KMS-11 (cell line): ENCODE measurements at regions not wholly inside any gene's neighbourhood (a gene's known extent, or its start where the extent isn't known, plus 50 kb on each side); places are given as distances from the start of the nearest gene placed in this dataset.
"Not testable (repeated sequence)": the region's sequence is repeated elsewhere in the genome, so short reads cannot be mapped to it uniquely, and the experiment has no call there.

Experiments used
- H2AFZ ChIP-seq: fragments of 200-600 bp; sonication (generic); 2 replicates; pipeline ENCODE4 v1.6.1; 2016; ENCODE audit warnings: antibody characterized with exemption, mixed run types, low read depth
- H3K27ac ChIP-seq: fragments of 200-600 bp; sonication (generic); 2 replicates; pipeline ENCODE4 v1.6.1; 2016; ENCODE audit warnings: mild to moderate bottlenecking, mixed run types
- H3K27me3 ChIP-seq: fragments of 200-600 bp; sonication (generic); 2 replicates; pipeline ENCODE4 v1.6.1; 2017; ENCODE audit warnings: mild to moderate bottlenecking, low read depth, mixed run types, moderate library complexity; ENCODE audit not compliant: insufficient read depth
- H3K36me3 ChIP-seq: fragments of 200-600 bp; sonication (generic); 2 replicates; pipeline ENCODE4 v1.6.1; 2017; ENCODE audit warnings: mild to moderate bottlenecking, mixed run types; ENCODE audit not compliant: insufficient read depth
- H3K4me1 ChIP-seq: fragments of 200-600 bp; sonication (generic); 2 replicates; pipeline ENCODE4 v1.6.1; 2016; ENCODE audit warnings: mild to moderate bottlenecking, low read depth, mixed run types; ENCODE audit not compliant: poor library complexity, severe bottlenecking
- H3K4me2 ChIP-seq: fragments of 200-600 bp; sonication (generic); 2 replicates; pipeline ENCODE4 v1.7.0; 2016; ENCODE audit warnings: mild to moderate bottlenecking, mixed run types
- H3K4me3 ChIP-seq: fragments of 200-600 bp; sonication (generic); IDR thresholded peaks from 2 replicates; pipeline ENCODE4 v1.6.1; 2017; ENCODE audit warnings: low read depth, low read length, mixed read lengths; ENCODE audit not compliant: insufficient read depth
- H3K79me2 ChIP-seq: fragments of 200-600 bp; sonication (generic); 2 replicates; pipeline ENCODE4 v1.6.1; 2016; ENCODE audit warnings: low read depth, mixed run types; ENCODE audit not compliant: insufficient read depth
- H3K9ac ChIP-seq: fragments of 200-600 bp; sonication (generic); 2 replicates; pipeline ENCODE4 v1.6.1; 2016; ENCODE audit warnings: mild to moderate bottlenecking, mixed run types
- H4K20me1 ChIP-seq: fragments of 200-600 bp; sonication (generic); 2 replicates; pipeline ENCODE4 v1.6.1; 2016; ENCODE audit warnings: mild to moderate bottlenecking, mixed run types; ENCODE audit not compliant: insufficient read depth

DNA sequence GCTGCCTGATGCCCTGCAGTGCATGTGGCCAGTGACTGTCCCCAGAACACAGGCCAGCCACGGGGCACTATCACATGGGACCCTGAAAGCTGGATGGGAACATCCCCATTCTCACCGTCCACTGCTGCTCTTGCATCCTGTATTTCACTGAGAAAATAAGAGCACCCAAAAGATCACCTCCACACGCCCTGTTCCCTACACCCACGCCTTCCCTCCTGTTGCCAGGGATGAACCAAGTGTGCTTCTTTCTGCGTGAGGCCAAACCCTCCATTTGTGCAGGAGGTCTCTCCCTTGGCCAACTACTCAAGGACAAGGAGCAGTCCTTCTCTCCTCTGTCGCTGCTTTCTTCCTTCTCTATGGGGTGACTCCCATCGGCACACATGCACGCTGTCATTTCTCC, 118.3 kb downstream of the LRRC37A3 start:
- not testable (repeated sequence) for H2AFZ ChIP-seq, H3K27me3 ChIP-seq, H3K4me2 ChIP-seq, H3K79me2 ChIP-seq, H3K27ac ChIP-seq, H4K20me1 ChIP-seq, H3K9ac ChIP-seq, H3K36me3 ChIP-seq, H3K4me1 ChIP-seq, H3K4me3 ChIP-seq

DNA sequence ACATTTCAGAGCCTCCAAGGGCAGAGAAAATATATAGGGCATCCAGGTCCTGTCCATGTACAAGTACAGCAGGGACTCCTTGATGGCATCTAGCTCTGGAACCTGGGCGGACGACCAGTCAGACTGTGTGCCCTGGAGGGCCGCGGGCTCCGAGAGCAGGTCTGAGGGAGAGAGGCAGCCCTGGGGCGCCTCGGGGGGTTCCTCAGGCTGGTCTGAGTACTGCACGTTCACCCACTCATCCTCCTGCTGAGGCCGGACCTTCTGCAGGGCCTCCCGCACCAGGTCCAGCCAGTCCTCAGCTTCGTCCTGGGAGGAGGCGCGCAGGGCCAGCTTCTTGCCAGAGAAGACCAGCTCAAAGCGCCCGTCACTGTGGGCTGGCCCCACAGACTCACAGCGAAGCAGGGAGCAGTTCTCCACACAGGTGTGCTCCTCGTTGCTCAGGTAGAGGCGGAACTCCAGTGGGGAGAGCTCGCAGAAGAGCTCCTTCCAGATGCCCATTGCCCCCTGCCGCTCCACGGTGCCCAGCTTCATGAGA, 118.8 kb downstream of the LRRC37A3 start:
- H3K9ac ChIP-seq, H4K20me1 ChIP-seq, H3K27me3 ChIP-seq, H3K4me3 ChIP-seq, H2AFZ ChIP-seq, H3K27ac ChIP-seq, H3K36me3 ChIP-seq, H3K79me2 ChIP-seq, H3K4me1 ChIP-seq, H3K4me2 ChIP-seq: not testable (repeated sequence)

DNA sequence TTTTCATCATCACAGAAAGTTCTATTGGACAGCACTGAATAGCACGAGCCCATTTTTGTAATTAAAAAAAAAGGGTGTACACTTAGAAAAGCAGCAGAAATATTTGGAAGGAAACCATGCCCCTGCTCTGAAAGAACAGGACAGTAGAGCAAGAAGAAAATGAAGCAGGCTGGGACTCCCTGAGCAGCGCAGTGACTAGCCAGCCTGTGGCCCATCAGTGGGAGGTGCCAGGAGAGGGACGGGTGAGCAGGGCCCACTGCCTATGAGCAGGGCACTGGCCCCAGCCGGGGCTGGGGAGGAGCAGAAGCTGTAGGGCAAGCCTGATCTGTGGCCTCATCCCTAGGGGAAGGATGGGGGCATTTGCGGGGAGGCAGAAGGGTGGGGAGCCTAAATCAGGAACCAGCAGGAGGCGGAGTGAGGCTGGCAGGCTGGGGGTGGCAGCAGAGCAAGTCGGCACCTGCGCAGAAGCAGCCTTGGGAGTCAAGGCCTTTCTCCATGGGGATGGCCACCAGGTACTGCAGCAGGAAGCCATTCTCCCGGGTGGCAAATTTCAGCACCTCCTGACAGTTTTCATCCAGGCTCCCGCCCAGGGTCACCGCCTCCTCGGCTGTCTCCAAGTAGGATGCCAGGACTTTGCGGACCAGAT, 119.6 kb downstream of the LRRC37A3 start:
- H3K27ac ChIP-seq, H3K4me2 ChIP-seq, H3K4me1 ChIP-seq, H2AFZ ChIP-seq, H3K9ac ChIP-seq, H3K4me3 ChIP-seq, H4K20me1 ChIP-seq, H3K36me3 ChIP-seq, H3K79me2 ChIP-seq, H3K27me3 ChIP-seq: not testable (repeated sequence)

DNA sequence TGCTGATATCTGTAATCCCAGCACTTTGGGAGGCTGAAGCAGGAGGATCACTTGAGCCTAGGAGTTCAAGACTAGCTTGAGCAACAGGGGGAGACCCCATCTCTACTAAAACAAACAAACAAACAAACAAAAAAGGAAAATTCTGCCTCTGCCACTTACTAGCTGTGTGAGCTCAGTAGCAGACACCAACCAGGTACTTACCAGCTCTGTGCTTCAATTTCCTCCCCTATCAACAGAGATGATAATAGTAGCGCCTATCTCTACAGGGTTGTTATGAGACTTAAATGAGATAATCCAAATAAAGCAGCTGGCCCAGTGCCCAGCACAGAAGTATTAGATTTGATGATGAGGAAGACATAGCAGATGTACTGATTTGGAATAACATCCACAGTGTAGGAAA, 120.3 kb downstream of the LRRC37A3 start:
- not testable (repeated sequence) for H4K20me1 ChIP-seq, H3K4me2 ChIP-seq, H2AFZ ChIP-seq, H3K27me3 ChIP-seq, H3K9ac ChIP-seq, H3K27ac ChIP-seq, H3K79me2 ChIP-seq, H3K4me1 ChIP-seq, H3K4me3 ChIP-seq, H3K36me3 ChIP-seq

DNA sequence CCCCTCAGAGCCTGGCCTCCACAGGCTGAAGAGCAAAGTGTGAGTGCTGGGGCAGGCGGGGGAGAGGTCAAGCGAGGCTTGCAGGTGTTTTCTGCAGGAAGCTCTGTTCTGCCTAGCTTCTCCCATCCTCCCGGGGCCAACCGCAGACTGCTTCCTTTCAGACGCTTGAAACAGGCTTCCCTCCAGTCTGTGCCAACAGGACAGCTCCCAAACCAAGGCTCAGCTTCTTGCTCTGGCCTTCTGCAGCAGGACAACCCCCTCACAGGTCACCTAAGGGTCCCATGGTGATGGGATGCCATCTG, 120.8 kb downstream of the LRRC37A3 start:
- not testable (repeated sequence) for H3K4me2 ChIP-seq, H3K79me2 ChIP-seq, H3K36me3 ChIP-seq, H3K27me3 ChIP-seq, H4K20me1 ChIP-seq, H2AFZ ChIP-seq, H3K4me3 ChIP-seq, H3K9ac ChIP-seq, H3K27ac ChIP-seq, H3K4me1 ChIP-seq

DNA sequence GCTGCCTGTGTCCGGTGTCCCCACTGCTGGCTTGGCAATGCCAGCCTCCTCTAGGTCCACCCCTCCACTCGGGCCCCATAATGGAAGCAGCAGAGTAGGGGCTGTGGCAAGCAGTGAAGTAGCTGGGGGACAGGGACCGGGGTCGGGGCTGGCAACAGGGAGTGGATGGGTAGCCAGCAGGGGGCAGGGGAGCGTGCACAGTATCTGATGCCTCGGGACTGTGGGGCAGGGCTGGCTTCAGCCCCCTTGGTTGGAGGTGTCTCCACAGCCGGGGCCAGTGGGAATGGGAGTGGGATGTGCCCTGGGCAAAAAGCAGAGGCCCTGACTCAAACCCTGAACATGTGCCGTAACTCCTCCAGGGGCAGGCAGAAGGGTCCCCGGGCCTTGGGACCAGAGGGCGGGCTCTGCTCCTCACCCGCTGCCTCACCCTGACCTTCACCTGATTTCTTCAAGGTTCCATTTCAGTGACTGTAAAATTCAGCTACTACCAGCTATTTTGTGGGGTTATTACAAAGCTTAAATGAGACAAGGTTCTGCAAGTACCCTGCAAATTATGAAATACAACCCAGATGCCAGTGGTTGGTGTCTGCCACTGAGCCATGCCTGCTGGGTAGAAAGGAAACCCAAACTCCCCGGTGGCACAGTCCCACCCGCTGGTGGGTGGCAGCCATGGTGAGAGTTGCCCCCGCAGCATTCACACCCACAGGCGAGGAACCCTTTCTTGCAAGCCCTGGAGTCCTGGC, 121.4 kb downstream of the LRRC37A3 start:
- not testable (repeated sequence) for H3K9ac ChIP-seq, H4K20me1 ChIP-seq, H3K4me1 ChIP-seq, H3K4me2 ChIP-seq, H2AFZ ChIP-seq, H3K27me3 ChIP-seq, H3K4me3 ChIP-seq, H3K27ac ChIP-seq, H3K79me2 ChIP-seq, H3K36me3 ChIP-seq

DNA sequence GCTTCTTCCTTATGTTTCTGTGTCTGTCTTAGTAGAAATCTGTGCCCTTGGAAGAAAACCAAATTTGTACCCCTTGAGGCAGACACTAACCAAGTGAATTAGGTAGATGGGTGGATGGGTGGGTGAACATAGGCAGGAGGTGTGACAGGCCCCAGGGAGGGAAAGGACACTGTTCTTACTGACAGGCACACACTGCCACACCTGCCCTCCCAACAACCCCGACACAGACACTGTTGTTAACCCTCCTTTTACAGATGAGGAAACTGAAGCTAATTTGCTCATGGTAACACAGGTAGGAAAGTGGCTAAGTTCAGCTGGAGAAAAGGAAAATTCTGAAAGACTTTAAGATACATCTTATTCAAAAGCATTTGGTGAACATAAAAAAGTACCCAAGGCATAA, 123.9 kb downstream of the LRRC37A3 start:
- H3K4me1 ChIP-seq, result not testable (repeated sequence)

DNA sequence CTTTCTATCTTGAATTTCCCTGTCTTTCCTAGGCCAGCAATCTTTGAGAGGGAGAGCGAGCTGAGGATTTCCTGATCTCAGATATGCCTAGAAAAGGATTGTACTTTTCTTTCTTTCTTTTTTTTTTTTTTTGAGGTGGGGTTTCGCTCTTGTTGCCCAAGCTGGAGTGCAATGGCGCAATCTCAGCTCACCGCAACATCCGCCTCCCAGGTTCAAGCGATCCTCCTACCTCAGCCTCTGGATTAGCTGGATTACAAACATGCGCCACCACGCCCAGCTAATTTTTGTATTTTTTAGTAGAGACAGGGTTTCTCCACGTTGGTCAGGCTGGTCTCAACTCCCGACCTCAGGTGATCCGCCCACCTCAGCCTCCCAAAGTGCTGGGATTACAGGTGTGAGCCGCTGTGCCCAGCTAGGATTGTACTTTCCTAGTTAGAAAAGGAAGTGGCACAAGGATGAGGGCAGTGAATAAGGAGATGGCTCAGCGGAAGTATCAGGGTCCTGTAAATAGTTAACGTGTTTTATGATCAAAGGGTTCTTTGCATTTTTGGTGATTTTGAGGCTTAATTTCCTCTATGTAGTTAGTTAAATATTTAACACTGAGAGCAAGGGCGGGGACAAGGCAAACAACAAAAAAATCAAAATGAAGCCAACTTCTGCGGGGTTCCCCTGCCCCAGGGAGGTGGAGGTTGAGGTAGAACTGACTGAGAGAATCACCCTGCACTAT, 124.6 kb downstream of the LRRC37A3 start:
- not testable (repeated sequence) for H3K79me2 ChIP-seq, H3K4me3 ChIP-seq, H3K4me2 ChIP-seq, H3K27me3 ChIP-seq, H2AFZ ChIP-seq, H4K20me1 ChIP-seq, H3K9ac ChIP-seq, H3K4me1 ChIP-seq, H3K27ac ChIP-seq, H3K36me3 ChIP-seq

More for the DNA sequence above, 123.9 kb downstream of the LRRC37A3 start:
- not testable (repeated sequence) for H3K9ac ChIP-seq, H3K27ac ChIP-seq, H3K4me3 ChIP-seq, H3K4me2 ChIP-seq, H2AFZ ChIP-seq, H3K27me3 ChIP-seq, H3K36me3 ChIP-seq, H3K79me2 ChIP-seq, H4K20me1 ChIP-seq

DNA sequence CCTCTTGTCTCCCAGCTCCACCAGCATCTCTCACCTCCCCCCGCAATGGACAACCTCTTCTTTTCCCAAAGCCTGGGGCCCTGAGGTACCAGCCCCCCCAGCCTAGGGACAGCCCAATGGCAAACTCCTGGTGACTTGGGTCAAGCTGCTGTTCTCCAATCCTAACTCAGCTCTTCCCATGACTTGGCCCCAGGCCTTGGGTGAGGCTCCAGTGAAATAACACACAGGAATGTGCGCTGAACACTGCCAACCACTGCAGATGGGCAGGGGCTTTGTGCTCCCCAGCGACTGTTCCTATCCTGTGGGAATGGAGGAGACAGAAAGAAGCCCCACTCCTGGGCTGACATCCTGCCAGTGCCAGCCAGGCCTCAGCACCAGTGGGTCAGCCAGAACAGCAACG, 125.2 kb downstream of the LRRC37A3 start:
- H3K27me3 ChIP-seq, H3K27ac ChIP-seq: not testable (repeated sequence)

More for the DNA sequence above, 125.2 kb downstream of the LRRC37A3 start:
- H3K36me3 ChIP-seq, H2AFZ ChIP-seq, H3K4me2 ChIP-seq, H3K4me1 ChIP-seq, H3K4me3 ChIP-seq, H3K79me2 ChIP-seq, H4K20me1 ChIP-seq, H3K9ac ChIP-seq: not testable (repeated sequence)
